LNCaP clone FGC (cell line): ENCODE measurements at regions not wholly inside any gene's neighbourhood (a gene's known extent, or its start where the extent isn't known, plus 50 kb on each side); places are given as distances from the start of the nearest gene placed in this dataset.
"Not testable (repeated sequence)": the region's sequence is repeated elsewhere in the genome, so short reads cannot be mapped to it uniquely, and the experiment has no call there.

Experiments used
- DNase-seq: peaks from one replicate; pipeline ENCODE4 v3.0.0-alpha.2; 2011; ENCODE audit warnings: low read depth
- H3K4me3 ChIP-seq: 2 replicates; pipeline ENCODE4 v1.5.1; 2011; ENCODE audit warnings: mild to moderate bottlenecking, low read depth, low read length, control low read depth
- CTCF ChIP-seq: IDR thresholded peaks from 2 replicates; pipeline ENCODE4 v1.5.1; 2012; ENCODE audit warnings: mild to moderate bottlenecking; ENCODE audit not compliant: control insufficient read depth, insufficient read depth; ENCODE audit errors: extremely low read depth

- H3K4me3 ChIP-seq, DNase-seq: not testable (repeated sequence)
These were observed 295.9 kb downstream of the NPIPA7 start for GRCh38 chr16:16674820-16675219.

GRCh38 chr16:16721849-16722248, 342.9 kb downstream of the NPIPA7 start:
- DNase-seq, H3K4me3 ChIP-seq: not testable (repeated sequence)

GRCh38 chr16:16722666-16723065, 343.7 kb downstream of the NPIPA7 start:
- H3K4me3 ChIP-seq, DNase-seq: not testable (repeated sequence)

GRCh38 chr16:16723819-16724519, 345.0 kb downstream of the NPIPA7 start:
- not testable (repeated sequence) for H3K4me3 ChIP-seq, DNase-seq

GRCh38 chr16:16727048-16727447, 348.1 kb downstream of the NPIPA7 start:
- not testable (repeated sequence) for DNase-seq, H3K4me3 ChIP-seq

- DNase-seq, H3K4me3 ChIP-seq: not testable (repeated sequence)
These were observed 363.6 kb downstream of the NPIPA7 start for GRCh38 chr16:16742573-16742972.

- DNase-seq, H3K4me3 ChIP-seq: not testable (repeated sequence)
These were observed 376.2 kb downstream of the NPIPA7 start for GRCh38 chr16:16754992-16755667.

GRCh38 chr16:16763449-16763848, 384.5 kb downstream of the NPIPA7 start:
- no peak for TF ChIP-seq CTCF
- no peak overlapping the region for H3K4me3 ChIP-seq
- no peak for DNase-seq

GRCh38 chr16:16770717-16771116, 391.8 kb downstream of the NPIPA7 start:
- not testable (repeated sequence) for H3K4me3 ChIP-seq, DNase-seq

GRCh38 chr16:16774389-16774788, 395.4 kb downstream of the NPIPA7 start:
- no peak for DNase-seq
- TF ChIP-seq CTCF = no peak
- no peak overlapping the region for H3K4me3 ChIP-seq

- TF ChIP-seq CTCF = no peak
- H3K4me3 ChIP-seq = no peak overlapping the region
- no peak for DNase-seq
These were observed 399.4 kb downstream of the NPIPA7 start for GRCh38 chr16:16778332-16778731.
